RWPE1 (cell line): ENCODE measurements at regions not wholly inside any gene's neighbourhood (a gene's known extent, or its start where the extent isn't known, plus 50 kb on each side); places are given as distances from the start of the nearest gene placed in this dataset.

Source experiments
- CTCF ChIA-PET: fragments of 350-600 bp; sonication (Branson Sonifier 250); formaldehyde crosslinking; extraction: SDS; loops from one replicate; lab custom pipeline; 2021; lab: Yijun Ruan, JAX
- POLR2A ChIA-PET: fragments of 400-600 bp; formaldehyde crosslinking; extraction: SDS; loops from one replicate; lab custom pipeline; 2020; ENCODE audit warnings: antibody characterized with exemption; ENCODE audit not compliant: low non-redundant PET; lab: Yijun Ruan, JAX
- DNase-seq: peaks from one replicate; pipeline ENCODE4 v3.0.0; 2012; ENCODE audit warnings: low spot score
- H3K27ac ChIP-seq: fragments of 450-650 bp; 2 replicates; pipeline ENCODE4 v1.5.1; 2017
- TF ChIP-seq, protein P1 (sequence below): fragments of 450-650 bp; conservative IDR thresholded peaks from 2 replicates; pipeline ENCODE4 v1.5.1; 2017; ENCODE audit warnings: low read depth, mild to moderate bottlenecking

DNA sequence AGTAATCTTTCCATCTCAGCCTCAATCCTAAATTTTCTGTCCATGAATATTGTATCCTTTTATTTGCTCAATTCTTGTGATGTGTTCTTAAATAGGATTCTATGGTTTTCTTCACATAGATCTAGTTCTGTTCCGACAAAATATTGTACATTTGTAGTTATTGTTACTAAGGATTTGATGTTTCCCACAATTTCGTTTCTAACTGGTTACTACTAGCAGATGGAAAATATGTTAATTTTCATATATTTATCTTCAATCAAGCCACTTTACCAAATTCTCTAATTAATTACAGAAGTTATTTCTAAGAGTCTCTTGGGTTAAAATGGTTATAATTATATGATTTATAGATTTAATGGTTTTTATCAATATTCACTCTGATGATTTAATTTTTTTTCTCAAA lies 60.3 kb downstream of the SEC61B start:
- CTCF ChIA-PET, result no interaction called here

DNA sequence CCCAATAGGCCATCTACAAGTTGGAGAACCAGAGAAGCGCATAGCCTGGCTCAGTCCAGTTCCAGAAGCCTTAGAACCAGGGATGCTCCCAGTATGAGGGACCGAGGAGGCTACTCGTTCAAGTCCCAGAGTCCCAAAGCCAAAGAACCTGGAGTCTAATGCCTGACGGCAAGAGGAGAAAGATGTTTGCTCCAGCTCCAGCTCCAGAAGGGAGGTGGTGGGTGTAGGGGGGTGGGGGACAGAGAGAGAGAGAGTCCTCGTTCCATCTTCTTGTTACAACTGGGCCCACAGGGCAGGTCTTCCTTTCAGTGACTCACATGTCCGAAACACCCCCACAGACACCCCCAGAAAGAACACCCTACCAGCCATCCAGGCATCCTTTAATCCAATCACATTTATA lies 63.9 kb downstream of the SEC61B start:
- DNase-seq, result no peak

More for the DNA sequence above, 60.3 kb downstream of the SEC61B start:
- H3K27ac ChIP-seq, result no peak overlapping the region
- no peak for DNase-seq
- POLR2A ChIA-PET, result no interaction called here
- TF ChIP-seq, protein P1, sequence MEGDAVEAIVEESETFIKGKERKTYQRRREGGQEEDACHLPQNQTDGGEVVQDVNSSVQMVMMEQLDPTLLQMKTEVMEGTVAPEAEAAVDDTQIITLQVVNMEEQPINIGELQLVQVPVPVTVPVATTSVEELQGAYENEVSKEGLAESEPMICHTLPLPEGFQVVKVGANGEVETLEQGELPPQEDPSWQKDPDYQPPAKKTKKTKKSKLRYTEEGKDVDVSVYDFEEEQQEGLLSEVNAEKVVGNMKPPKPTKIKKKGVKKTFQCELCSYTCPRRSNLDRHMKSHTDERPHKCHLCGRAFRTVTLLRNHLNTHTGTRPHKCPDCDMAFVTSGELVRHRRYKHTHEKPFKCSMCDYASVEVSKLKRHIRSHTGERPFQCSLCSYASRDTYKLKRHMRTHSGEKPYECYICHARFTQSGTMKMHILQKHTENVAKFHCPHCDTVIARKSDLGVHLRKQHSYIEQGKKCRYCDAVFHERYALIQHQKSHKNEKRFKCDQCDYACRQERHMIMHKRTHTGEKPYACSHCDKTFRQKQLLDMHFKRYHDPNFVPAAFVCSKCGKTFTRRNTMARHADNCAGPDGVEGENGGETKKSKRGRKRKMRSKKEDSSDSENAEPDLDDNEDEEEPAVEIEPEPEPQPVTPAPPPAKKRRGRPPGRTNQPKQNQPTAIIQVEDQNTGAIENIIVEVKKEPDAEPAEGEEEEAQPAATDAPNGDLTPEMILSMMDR, result no peak

DNA sequence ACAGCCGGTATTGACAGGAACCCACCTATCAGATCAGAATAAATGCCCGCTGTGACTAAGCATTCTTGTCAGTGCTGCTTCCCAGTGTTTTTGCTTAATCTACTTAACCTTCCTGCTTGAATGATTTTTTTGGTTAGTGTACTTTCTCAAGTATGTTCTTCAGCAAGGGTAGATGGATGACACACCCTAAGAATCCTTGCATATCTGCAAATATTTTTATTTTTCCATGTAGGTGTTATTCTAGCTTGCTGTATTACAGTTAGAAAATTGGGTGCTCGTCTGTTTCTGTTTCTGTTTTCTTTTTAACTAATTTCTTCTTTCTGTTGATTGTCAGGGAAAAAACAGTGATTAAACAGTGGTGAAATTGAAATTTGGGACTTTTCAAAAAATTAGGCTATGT lies 64.5 kb downstream of the SEC61B start:
- POLR2A ChIA-PET, result no interaction called here
- H3K27ac ChIP-seq, result no peak overlapping the region
- CTCF ChIA-PET, result interaction anchor here (0.6 kb wide), 2 partner anchors 54 to 219 kb away, joined by 3 to 4 read pairs; no protein-coding TSS in a partner anchor
- no peak for DNase-seq
- TF ChIP-seq, protein P1, result no peak

More for the DNA sequence above, 63.9 kb downstream of the SEC61B start:
- no peak overlapping the region for H3K27ac ChIP-seq
- TF ChIP-seq, protein P1, result no peak
- ChIA-PET POLR2A (no interaction called here), CTCF (interaction anchor here (0.6 kb wide), 1 partner anchor 219 kb away, joined by 4 read pairs; no protein-coding TSS in a partner anchor)

DNA sequence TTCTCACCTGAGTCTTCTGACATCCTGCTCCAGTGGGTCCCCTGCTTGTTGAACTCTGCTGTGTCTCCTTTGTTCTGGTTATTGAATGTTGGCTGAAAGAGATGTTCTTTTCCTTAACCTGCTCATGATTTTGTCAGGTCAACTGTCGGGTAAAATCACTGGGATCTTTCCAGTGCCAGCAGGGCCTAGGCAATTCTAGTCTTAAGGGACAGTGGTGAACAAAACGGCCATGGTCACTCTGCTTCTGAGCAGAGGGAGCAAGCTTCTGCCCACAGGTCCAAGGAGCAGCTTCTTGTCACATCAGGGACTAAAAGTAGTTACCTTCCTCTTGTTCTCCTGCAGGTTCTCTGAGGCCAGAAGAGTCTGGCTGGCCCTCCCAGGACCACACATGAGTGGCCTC lies 65.6 kb downstream of the SEC61B start:
- no peak overlapping the region for H3K27ac ChIP-seq
- no peak for DNase-seq
- ChIA-PET CTCF (interaction anchor here (0.7 kb wide), 1 partner anchor 207 kb away, joined by 3 read pairs; no protein-coding TSS in a partner anchor), POLR2A (no interaction called here)
- TF ChIP-seq, protein P1, result no peak

DNA sequence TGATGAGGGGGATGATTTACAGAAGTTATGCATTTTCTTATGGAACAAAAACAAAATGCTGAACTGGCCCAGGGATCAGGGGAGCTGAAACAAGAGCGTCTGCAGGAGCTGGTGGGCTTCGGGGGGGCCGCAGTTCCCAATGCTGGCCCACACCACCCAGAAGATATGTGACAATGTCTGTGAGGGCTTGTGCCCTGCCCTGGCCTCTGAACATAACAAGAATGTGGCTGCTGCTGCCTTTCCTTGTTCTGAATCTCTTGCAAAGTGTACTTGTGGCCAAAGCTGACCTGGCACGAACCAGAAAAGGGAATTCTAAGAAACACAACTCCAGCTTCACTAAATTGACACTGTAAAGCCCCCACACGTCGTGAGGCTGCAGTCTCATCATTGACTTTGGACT lies 66.7 kb downstream of the SEC61B start:
- ChIA-PET POLR2A (no interaction called here), CTCF (no interaction called here)
- TF ChIP-seq, protein P1, result no peak
- DNase-seq, result no peak
- H3K27ac ChIP-seq, result no peak overlapping the region

DNA sequence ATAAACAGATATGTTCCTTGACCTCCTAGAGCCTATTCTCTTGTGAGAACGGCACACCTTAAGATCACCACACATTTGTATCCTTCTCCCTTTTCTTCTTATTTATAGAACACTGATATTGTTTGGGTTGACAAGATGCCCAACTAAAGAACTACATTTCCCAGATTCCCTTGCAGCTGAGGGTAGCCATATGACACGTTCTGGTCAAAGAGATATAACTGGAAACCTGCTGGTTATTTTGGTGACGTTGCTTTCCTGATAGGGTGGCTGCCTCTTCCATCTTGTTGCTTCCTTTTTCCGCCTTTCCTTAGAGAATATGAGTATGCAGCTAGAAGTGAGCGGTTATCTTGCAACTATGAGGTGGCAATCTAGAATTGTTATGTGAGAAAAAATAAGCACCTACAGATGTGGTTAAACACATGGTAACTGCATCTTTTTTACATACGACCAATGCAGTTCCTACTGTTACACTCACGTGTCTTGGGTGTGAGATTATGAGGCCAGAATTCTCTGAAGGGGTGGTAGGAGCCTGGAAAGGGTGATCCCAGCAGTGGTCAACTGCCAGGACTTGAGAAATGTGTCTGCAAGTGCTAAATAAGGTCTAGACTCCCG lies 72.9 kb downstream of the SEC61B start:
- CTCF ChIA-PET, result no interaction called here
- no peak overlapping the region for H3K27ac ChIP-seq
- DNase-seq, result no peak
- TF ChIP-seq, protein P1, result no peak
- POLR2A ChIA-PET, result no interaction called here
